NOMO-1 (cell line): ENCODE measurements at regions not wholly inside any gene's neighbourhood (a gene's known extent, or its start where the extent isn't known, plus 50 kb on each side); places are given as distances from the start of the nearest gene placed in this dataset.
A peak's percentile ranks its signal among the peaks of the same experiment; 100 is the strongest.

ENCODE experiments used
- DNase-seq, 2 experiments: peaks; one replicate each; lab custom pipeline; 2025; ENCODE audit not compliant: unreplicated experiment in 2 of 2; lab: John Stamatoyannopoulos, UW

GRCh38 chr11:122285070-122285988, 169.3 kb upstream of the BLID start:
- no peak for DNase-seq

DNA sequence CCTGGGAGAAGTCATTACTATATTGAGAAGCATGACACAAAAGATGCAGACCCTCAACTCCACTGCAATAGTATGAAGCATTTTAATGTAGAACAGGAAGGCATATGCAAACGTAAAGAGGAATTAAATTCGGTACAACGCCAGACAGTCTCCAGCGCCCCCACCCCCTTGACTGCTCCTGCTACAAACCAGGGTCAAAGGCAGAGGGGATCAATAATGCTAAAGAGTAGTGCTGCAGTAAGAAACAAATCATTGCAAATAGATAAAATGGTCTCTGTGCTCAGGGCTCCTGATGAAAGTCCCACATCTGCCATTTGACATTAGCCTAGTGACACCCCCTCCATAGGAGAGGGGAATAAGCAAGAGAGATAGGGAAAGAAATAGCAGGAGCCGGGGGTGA, 164.9 kb upstream of the BLID start:
- DNase-seq, result no peak

DNA sequence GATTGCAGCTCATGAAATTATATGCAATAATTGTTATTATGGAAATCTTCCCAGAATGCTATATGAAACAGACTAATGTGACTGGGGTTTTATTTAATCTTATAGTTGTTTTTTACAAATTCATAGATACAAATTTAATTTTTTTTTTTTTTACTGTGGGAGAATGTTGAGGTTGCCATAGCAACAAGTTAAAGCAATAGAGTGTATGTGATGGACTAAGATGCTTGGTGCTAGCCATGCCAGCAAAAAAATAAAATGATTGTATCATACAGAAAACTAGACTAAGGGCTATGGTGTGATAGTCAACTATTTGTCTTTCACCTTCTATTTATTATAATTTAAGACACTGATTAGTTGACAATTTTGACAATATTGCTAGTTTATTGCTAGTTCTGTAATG, 163.2 kb upstream of the BLID start:
- no peak for DNase-seq

DNA sequence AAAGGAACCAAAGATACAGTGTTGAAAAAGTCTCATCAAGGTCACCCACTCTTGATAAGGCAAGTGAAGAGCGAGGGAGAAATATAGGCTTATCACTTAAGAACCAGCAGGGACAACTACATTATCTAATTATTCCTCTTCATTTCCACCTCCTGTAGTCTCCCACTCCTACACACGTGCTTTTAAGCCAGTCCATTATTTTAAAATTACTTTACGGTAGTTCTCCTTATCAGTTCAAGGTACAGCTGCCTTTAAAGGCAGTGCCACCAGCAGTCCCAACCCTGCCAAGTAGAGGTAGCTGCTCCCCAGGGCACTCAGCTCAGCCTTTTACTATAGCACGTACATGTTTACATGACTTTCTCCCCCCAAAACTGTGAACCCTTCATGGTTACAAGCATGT, 161.5 kb upstream of the BLID start:
- no peak for DNase-seq

DNA sequence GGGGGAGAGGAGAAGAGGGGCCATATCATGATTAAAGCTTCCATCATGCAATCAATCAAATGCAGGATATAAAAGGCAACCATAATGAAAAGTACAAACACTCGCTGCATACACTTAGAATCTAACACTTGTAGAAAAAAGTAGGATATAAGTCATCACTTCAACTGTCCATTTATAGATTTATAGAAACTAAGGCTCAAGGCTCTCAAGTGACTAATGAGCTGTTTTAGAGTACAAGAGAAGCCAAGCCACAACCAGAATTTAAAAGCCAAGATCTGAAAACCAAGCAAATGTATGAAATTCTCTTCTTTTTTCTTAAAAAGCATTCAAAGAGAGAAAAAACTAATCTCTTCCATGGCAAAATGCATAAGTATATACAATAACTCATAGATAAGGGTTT, 160.2 kb upstream of the BLID start:
- DNase-seq, result no peak

- DNase-seq, result no peak
Observed at GRCh38 chr11:122275508-122275907, 159.5 kb upstream of the BLID start.

- DNase-seq, result no peak
Observed at GRCh38 chr11:122273476-122274191, 157.6 kb upstream of the BLID start.

- no peak for DNase-seq
Observed at GRCh38 chr11:122271745-122272144, 155.7 kb upstream of the BLID start.

- DNase-seq, result no peak
Observed at GRCh38 chr11:122271137-122271536, 155.1 kb upstream of the BLID start.

DNA sequence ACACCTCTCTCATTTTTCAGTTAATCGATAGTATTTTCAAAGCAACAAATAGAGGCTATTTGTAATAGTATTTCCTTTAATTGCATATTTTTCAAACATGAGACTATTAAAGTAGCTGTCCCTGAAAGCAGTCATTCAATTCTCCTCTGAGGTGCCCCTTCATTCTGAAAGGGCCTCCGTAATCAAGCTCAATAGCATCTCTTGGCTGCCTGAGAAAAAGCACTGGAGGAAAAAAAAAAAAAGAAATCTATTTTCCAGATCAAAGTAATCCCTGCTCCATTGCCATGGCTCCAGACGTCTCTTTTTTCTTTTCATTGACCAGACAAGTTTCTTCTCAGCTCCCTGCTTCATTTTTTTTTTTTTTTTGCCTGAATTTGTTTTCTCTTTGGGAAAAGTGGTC, 154.5 kb upstream of the BLID start:
- no peak for DNase-seq

- no peak for DNase-seq
Observed at GRCh38 chr11:122269824-122270223, 153.8 kb upstream of the BLID start.

- no peak for DNase-seq
Observed at GRCh38 chr11:122268601-122269130, 152.7 kb upstream of the BLID start.

DNA sequence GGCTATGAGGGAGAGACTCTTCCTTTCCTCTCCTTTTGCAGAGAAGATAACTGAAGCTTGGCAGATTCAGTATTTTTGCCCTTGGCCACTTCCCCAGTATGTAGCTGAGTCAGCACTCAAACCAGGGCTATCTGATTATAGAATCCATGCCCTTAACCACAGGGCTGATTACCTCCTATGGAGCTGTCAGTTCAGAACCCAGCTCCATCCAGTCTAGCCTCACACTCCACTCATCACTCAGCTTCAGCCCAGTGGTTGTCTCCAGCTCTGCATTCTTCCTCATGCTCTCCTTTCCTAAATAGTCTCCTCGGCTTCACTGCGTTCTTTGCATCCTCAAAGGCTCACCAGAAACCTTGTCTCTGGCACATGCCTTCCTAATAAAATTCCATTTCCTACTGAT, 151.6 kb upstream of the BLID start:
- peak in 1 of 2 experiments; percentile 23 for DNase-seq

GRCh38 chr11:122265981-122266380, 150.0 kb upstream of the BLID start:
- DNase-seq, result peak; percentile 5 to 65

DNA sequence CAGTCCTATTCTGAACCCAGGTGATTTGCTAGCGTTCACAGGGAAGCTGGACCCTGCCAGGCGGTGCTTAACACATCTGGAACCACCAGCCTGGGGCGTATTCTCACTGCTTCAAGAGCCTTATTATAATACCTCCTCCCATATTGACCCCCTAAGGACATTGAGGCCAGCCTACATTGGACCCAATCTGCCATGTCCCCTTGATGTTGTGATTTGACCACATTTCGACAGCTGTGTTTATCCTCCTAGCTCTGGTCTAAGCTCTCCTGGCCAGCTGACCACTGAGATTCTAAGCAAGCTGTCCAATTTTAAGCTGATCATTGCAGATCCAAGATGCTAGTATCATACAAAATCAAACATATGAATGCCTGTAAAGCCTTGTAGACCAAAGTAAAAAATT, 148.1 kb upstream of the BLID start:
- no peak for DNase-seq

- no peak for DNase-seq
Observed at GRCh38 chr11:122261546-122261945, 145.5 kb upstream of the BLID start.

DNA sequence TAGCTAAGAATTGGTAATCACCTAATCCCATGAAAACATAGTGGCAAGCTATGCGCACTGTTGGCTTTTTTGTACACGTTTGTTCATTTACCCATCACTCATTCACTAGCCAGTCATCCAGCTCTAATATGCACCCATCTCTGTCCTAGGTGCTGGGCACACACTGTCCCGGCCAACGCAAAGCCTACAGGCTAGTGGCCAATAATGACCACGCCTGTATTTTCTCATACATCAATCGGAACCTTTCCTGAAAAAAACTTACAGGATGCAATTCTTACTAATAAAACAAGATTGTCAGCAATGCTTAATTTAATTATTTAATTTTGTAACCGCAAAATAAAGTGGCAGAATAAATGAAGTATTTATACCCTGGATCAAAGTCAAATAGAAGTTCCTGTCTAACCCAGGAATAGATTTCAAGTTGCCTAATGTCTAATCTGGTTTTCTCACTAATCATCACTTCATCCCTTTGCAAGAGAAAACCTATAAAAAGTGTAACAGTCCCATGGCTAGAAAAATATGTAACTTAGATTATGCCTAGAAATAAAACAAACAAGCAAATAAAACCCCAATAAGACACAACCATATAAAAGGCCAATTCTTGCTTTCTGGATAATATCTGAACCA, 143.3 kb upstream of the BLID start:
- DNase-seq, result no peak

DNA sequence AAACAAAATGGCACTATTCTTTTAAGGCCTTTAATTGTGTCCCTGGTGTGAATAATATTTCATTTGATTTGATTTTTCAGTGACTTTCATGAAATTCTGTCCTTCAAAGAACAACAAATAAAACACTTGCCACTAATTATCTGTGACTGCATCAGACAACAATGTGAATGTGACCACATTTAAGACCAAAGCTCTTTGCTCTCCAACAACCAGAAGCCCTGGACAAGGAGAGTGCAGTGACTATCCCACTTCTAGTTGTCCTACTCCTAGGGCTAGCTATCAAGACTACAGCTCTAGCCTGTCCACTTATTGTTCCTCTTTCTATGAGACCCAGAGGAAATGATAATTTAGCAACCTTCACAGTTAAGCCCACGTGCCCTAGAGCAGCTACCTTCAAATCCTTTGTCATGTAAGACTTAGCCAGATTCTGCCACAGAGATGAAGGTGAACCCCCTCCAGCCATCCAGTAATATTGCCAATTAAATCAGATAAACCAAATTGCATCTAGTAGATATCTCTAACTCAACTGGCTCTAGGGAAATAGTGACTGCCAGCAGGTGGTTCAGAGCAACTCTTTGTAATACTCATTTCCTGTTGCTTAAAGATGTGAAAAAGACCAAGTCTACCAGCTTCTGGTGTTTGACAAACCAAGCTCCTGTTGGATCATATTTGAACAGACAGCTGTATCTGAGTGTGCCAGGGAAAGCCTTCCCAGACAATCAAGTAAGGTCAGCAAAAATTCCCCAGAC, 142.6 kb upstream of the BLID start:
- peak; percentile 80 to 93 for DNase-seq

GRCh38 chr11:122253589-122254231, 137.7 kb upstream of the BLID start:
- DNase-seq, result peak; percentile 81 to 93

DNA sequence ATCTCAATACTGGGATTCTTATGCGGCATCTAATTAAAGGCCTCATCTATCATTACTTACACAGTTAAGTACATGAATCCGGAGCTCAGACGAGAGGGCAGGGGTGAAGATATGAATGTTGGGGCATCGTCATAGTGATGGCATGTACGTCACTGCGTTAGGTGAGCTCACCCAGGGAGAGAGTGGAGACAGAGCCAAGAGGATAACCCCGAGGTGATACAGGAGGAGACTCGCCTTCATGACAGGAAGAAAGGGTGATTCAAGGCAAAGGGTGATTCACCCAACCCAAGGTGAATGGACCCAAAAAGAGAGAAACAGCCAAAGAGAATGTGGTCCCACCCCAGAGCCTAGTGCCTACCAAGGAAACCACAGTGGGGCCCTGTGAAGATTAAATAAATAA, 132.9 kb upstream of the BLID start:
- DNase-seq, result no peak
